IPS-18a (cell line): ENCODE measurements at regions not wholly inside any gene's neighbourhood (a gene's known extent, or its start where the extent isn't known, plus 50 kb on each side); places are given as distances from the start of the nearest gene placed in this dataset.
"Not testable (repeated sequence)": the region's sequence is repeated elsewhere in the genome, so short reads cannot be mapped to it uniquely, and the experiment has no call there.

ENCODE experiments used
- H3K27ac ChIP-seq: one replicate; pipeline ENCODE4 v1.5.1; 2013; ENCODE audit warnings: low read length
- H3K27me3 ChIP-seq: one replicate; pipeline ENCODE4 v1.6.1; 2013; ENCODE audit warnings: mild to moderate bottlenecking, low read length; ENCODE audit not compliant: control insufficient read depth, insufficient read depth
- H3K36me3 ChIP-seq: one replicate; pipeline ENCODE4 v1.6.1; 2013; ENCODE audit warnings: low read depth, low read length; ENCODE audit not compliant: control insufficient read depth
- H3K4me1 ChIP-seq: one replicate; pipeline ENCODE4 v1.6.1; 2013; ENCODE audit warnings: low read depth, low read length; ENCODE audit not compliant: control insufficient read depth
- H3K4me3 ChIP-seq: one replicate; pipeline ENCODE4 v1.5.1; 2013; ENCODE audit warnings: low read length
- H3K9ac ChIP-seq: one replicate; pipeline ENCODE4 v1.6.1; 2013; ENCODE audit warnings: mild to moderate bottlenecking, low read length, moderate library complexity
- H3K9me3 ChIP-seq: one replicate; pipeline ENCODE4 v1.6.1; 2013; ENCODE audit warnings: low read depth, low read length; ENCODE audit not compliant: control insufficient read depth

DNA sequence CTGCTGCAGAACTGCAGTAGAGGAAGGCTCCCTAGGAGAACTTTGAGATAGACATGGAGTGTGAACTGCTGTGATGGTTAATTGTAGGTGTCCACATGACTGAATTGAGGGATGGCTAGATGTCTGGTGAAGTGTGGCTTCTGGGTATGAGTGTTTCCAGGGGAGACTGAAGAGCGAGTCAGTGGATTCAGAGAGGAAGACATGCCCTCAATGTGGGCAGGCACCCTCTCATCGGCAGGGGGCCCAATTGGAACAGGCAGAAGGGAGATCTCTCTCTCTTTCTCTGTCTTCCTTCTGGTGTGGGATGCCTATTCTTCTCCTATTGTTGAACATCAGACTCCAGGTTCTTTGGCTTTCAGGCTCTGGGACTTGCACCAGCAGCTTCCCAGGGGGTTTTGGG lies 304.7 kb upstream of the GATB start:
- no peaks in the 10 kb centered on the region for H3K36me3 ChIP-seq
- peaks cover 6% of the 10 kb centered on the region for H3K4me1 ChIP-seq
- H3K4me3 ChIP-seq = no peak overlapping the region
- H3K27ac ChIP-seq = no peak overlapping the region
- no peaks in the 10 kb centered on the region for H3K27me3 ChIP-seq
- no peak overlapping the region for H3K9ac ChIP-seq
- H3K9me3 ChIP-seq = no peaks in the 10 kb centered on the region

DNA sequence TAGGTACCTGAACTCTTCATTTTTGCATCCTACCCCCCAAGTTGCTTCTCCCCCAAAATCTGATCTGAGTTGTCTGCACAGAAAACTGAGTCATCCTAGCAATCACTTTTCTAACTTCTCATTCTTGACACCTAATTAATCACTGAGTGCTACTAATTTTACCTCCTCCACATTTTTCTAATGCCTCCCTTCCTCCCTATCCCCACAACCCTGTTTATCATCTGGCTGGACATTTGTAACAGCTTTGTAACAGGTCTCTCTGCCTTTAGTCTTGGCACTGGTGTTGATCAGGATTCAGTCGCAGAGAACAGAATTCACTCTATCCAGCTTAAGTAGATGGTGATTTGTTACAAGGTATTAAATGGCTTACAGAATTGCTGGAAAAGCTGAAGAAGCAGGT lies 303.9 kb upstream of the GATB start:
- no peak overlapping the region for H3K4me3 ChIP-seq
- H3K9me3 ChIP-seq = no peaks in the 10 kb centered on the region
- no peak overlapping the region for H3K9ac ChIP-seq
- no peaks in the 10 kb centered on the region for H3K27me3 ChIP-seq
- no peak overlapping the region for H3K27ac ChIP-seq
- peaks cover 6% of the 10 kb centered on the region for H3K4me1 ChIP-seq
- H3K36me3 ChIP-seq = no peaks in the 10 kb centered on the region

DNA sequence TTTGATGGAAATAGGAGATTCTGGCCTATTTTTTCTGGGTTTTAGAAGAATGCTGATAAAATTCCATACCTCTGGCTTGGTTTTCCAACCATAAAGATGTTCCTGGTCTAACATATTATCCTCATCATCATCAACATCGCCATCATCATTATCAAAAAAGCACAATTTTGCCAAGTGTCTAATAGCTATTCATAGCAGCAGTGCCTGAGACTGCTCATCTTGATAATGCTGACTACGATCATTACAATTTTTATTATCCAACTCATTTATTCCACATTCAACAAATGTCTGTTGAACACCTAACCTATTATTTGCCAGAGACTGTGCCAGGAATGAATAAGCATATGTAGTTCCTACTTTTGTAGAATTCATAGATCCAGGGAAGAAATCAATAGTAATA lies 303.5 kb upstream of the GATB start:
- Histone ChIP-seq H3K4me3 (no peak overlapping the region), H3K36me3 (no peaks in the 10 kb centered on the region), H3K27me3 (no peaks in the 10 kb centered on the region), H3K9me3 (no peaks in the 10 kb centered on the region), H3K4me1 (peaks cover 6% of the 10 kb centered on the region), H3K27ac (no peak overlapping the region), H3K9ac (no peak overlapping the region)

DNA sequence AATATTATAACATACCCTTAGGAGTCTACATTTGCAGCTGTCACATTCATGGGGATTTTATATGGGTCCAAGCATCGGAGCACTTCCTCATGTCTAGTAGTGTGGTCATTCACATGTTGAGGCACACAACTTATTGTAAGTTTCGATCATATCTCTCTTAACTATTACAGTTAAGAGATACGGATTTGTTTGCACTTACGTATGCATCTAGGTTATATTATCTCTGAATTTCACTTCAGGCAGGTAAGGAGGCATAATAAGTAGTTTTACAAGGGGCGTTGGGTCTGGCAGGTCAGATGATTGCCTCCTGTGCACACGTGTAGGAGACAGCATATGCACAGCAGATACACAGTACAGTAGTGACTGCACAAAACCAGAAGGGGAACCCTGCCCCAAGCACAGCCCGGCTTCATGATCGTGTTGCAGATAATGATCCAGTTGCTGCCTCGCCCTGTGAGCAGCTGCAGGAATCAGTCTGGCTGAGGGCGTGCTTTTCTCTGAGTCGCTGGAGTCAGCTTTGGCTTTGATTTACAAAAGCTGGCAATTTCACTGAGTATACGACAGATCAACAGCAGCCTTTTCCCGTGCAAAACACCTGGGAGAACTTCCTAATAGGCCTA lies 302.9 kb upstream of the GATB start:
- Histone ChIP-seq H3K4me1 (peaks cover 6% of the 10 kb centered on the region), H3K36me3 (no peaks in the 10 kb centered on the region), H3K27ac (no peak overlapping the region), H3K9me3 (no peaks in the 10 kb centered on the region), H3K9ac (no peak overlapping the region), H3K27me3 (no peaks in the 10 kb centered on the region), H3K4me3 (no peak overlapping the region)

DNA sequence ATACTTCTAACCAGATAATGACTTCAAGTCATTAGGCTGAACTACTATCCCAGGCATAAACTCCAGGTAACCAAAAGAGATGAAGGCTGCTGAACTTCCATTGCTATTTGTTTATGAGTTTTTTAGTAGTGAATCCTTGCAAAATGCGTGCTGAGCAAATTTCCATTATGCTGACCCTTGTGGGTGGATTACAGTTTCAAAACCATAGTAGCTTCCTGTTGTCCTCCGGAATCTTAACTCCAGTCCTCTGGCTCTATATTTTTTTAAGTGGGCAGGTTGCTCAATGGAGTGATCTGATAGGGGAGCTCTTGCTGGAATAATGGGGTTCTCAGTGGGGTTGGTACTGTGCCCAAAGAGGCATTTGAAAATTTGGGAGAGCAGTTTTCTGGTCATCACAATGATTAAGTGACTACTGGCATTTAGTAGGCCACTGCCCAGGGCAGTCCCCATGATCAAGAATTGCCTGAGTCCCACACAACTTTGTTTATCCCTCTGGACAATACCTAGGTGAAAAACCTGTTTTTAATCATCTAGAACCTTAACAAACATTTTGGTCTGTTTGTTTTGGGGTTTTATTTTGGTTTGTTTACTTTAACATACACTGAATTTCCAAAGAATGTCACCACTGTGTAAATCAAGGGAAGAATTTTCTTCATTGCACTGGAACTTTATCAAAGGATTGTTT lies 302.3 kb upstream of the GATB start:
- Histone ChIP-seq H3K36me3 (no peaks in the 10 kb centered on the region), H3K4me3 (no peak overlapping the region), H3K27me3 (no peaks in the 10 kb centered on the region), H3K9ac (no peak overlapping the region), H3K4me1 (peaks cover 6% of the 10 kb centered on the region), H3K27ac (no peak overlapping the region), H3K9me3 (no peaks in the 10 kb centered on the region)

DNA sequence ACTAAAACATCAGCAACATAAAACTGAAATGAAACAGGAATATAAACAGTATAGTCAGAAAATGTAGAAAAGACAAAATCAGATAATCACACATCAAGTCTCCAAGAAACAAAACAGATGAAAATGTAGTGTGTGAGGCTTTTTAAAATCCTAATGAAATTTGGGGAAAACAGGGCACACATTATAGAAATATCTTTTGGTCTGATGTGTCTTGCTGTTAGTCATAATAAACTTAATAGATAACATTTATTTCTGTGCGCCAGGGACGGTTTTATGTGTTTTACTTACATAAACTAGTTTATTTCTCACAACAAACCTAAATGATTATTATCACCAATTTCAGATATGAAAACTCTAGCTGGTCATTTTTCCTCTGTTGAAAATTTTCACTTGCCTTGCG lies 293.9 kb upstream of the GATB start:
- Histone ChIP-seq H3K27ac (no peak overlapping the region), H3K4me1 (no peaks in the 10 kb centered on the region), H3K36me3 (no peaks in the 10 kb centered on the region), H3K27me3 (no peaks in the 10 kb centered on the region), H3K4me3 (no peak overlapping the region), H3K9me3 (no peaks in the 10 kb centered on the region), H3K9ac (no peak overlapping the region)

DNA sequence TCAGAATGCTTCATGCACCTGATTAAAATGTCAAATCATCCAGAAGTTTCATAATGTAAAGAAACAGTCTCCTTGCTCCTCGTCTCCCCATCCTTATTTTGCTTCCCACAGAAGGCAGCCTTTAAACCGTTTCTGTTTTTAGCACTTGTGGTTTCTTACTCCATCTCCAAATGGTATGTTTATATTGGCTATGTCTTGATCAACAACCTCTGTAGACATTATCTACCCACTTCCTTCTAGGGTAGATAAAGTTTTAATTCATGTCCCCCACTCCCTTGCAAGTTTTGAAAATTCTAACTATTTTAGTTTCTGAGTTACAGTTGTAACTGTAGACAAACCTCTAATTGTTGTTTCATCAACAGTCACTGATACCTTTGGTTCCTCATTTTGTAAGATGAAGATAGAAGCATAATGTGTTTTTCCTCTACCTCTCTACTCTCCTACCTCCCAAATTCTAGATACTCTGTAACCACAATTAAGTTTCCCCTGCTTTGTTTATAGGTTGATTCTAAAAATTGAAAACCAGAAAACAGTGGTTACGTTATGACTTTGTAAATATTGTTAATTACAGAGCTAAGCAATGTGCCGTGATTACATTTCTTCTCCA lies 291.7 kb upstream of the GATB start:
- Histone ChIP-seq H3K27me3 (no peaks in the 10 kb centered on the region), H3K4me3 (no peak overlapping the region), H3K36me3 (no peaks in the 10 kb centered on the region), H3K4me1 (no peaks in the 10 kb centered on the region), H3K9ac (no peak overlapping the region), H3K9me3 (no peaks in the 10 kb centered on the region), H3K27ac (no peak overlapping the region)

DNA sequence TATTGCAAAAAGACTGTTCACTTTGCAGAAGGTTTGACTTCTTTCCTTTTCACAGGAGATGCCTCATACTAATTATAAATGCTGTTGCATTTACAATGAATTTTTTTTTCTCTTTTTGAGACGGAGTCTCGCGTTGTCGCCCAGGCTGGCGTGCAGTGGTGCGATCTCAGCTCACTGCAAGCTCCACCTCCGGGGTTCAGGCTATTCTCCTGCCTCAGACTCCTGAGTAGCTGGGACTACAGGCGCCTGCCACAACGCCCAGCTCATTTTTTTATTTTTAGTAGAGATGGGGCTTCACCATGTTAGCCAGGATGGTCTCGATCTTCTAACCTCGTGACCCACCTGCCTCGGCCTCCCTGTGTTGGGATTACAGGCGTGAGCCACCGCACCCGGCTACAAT lies 290.5 kb upstream of the GATB start:
- not testable (repeated sequence) for H3K27me3 ChIP-seq, H3K4me1 ChIP-seq, H3K4me3 ChIP-seq, H3K36me3 ChIP-seq, H3K9me3 ChIP-seq, H3K9ac ChIP-seq, H3K27ac ChIP-seq

DNA sequence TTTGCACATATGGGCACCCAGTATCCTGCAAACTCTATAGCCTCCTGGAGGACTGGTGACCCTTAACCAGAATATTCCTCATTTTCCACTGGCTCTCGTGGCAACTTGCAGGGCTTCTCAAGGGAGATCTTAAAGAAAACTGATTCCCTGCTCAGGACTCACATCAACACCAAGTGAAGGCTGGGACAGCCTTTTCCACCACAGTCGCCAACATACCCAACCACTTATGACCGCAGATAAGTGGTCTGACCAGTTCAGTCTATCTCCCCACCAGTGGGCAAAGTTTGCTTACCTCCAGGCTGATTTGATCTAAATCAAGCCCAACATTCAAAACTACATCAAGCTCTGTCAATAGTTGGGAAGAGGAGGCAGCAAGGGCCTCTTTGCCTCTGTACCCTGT lies 289.3 kb upstream of the GATB start:
- H3K27me3 ChIP-seq = no peaks in the 10 kb centered on the region
- no peak overlapping the region for H3K4me3 ChIP-seq
- H3K27ac ChIP-seq = no peak overlapping the region
- H3K36me3 ChIP-seq = no peaks in the 10 kb centered on the region
- H3K9ac ChIP-seq = no peak overlapping the region
- H3K4me1 ChIP-seq = peaks cover 10% of the 10 kb centered on the region
- H3K9me3 ChIP-seq = no peaks in the 10 kb centered on the region

DNA sequence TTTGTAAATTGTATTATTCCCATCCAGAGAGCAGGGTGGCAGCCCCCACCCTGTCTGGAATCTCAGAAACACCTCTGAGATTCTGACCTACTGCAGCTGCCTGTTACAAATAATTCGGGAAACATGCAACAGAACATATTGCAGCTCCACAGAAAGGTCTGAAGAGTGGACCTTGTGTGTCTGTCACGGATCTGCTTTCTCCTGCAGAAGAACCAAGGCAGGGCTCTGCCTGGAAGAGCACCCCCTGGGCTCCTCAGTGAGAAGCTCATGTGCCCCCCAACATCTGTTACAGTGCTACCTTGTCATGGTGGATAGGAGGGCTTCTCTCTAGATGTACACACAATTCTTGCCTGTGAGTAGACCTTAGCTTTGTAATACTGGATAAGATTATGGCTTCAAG lies 286.6 kb upstream of the GATB start:
- Histone ChIP-seq H3K9me3 (no peaks in the 10 kb centered on the region), H3K36me3 (no peaks in the 10 kb centered on the region), H3K4me3 (no peak overlapping the region), H3K27me3 (no peaks in the 10 kb centered on the region), H3K9ac (no peak overlapping the region), H3K4me1 (peaks cover 10% of the 10 kb centered on the region), H3K27ac (no peak overlapping the region)

DNA sequence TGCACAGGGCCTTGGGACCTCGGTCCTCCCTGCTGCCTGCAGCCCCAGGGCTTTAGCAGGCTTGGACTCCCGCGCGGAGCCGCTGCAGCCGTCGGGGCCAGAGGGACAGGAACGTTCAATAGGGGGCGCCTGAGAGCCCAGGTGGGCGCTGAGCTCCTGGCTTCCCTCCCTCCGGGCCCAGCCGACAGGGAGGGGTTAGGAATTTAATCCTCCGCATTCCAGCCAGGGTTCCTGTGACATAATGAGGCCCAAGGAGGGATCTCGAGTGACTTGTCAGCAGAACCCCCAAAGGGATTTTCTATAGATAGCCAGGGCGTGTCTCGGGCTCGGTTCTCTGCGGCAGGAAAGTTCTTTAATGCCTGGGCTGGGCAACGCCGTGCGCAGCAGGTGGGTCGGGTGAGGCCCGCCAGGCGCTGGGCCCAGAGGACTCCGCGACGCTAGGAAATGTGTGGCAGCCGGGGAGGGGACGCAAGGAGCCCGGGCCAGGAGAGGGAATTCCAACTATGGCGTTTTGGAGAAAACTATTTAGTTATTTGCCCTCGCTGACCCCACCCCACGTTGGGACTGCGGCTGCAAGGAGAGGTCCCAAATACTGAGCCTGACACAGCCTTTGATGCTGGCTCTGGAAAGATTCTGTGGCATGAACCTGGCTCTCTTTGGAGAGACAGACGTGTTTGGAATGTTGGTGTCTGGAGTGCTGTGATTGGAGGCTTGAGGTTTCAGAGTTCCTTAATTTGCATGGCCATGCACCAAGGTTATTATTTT lies 285.2 kb upstream of the GATB start:
- no peak overlapping the region for H3K27ac ChIP-seq
- H3K4me3 ChIP-seq = peak overlapping the region; percentile 58
- H3K27me3 ChIP-seq = no peaks in the 10 kb centered on the region
- H3K9me3 ChIP-seq = no peaks in the 10 kb centered on the region
- no peak overlapping the region for H3K9ac ChIP-seq
- H3K4me1 ChIP-seq = peaks cover 10% of the 10 kb centered on the region
- H3K36me3 ChIP-seq = no peaks in the 10 kb centered on the region
